Activated CD8-positive, alpha-beta memory T cell treated with anti-CD3 and anti-CD28 coated beads, Interleukin-2, amount 50 U/mL, for 48 hours (primary cell): ENCODE measurements at regions not wholly inside any gene's neighbourhood (a gene's known extent, or its start where the extent isn't known, plus 50 kb on each side); places are given as distances from the start of the nearest gene placed in this dataset.
"Not testable (repeated sequence)": the region's sequence is repeated elsewhere in the genome, so short reads cannot be mapped to it uniquely, and the experiment has no call there.

Experiments used
- DNase-seq: peaks from one replicate; pipeline ENCODE4 v3.0.0-alpha.2; 2020

- no peak for DNase-seq
These were observed 315.6 kb downstream of the SLITRK5 start for GRCh38 chr13:87986639-87987250.

- no peak for DNase-seq
These were observed 326.9 kb downstream of the SLITRK5 start for GRCh38 chr13:87998081-87998480.

DNA sequence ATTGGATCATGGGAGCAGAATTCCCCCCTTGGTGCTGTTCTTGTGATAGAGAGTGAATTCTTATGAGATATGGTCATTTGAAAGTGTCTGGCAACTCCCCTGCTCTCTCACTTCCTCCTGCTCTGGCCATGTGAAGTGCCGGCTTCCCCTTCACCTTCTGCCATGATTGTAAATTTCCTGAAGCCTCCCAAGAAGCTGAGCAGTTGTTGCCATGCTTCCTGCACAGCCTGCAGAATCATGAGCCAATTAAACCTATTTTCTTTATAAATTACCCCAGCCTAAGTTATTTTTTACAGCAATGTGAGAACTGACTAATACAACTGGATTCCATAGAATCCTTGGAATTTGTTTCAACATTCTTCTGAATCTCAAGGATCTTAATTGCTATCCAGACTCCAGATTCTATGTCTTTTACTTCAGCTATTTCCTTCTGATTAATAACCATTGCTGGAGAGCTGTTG lies 328.1 kb downstream of the SLITRK5 start:
- no peak for DNase-seq

GRCh38 chr13:87999788-88000187 lies 328.6 kb downstream of the SLITRK5 start:
- DNase-seq = no peak

DNA sequence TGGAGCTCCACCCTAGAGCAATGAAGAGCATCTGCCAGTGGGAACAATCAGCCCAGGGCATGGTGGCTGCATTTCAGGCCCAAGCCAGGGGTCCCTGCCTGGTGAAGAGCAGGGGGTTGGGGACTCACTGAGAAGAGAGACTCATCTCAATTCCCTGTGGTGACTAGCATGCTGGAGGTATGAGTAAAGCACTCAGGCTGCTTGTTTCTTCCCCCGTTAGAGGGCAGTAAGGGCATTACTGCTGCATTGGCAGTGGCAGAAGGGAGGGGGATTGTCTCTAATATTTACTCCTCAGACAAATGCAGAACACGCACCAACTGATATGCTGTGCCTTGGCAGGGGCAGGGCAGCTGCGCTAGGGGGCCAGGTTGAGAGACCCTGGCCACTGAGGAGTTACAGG lies 329.1 kb downstream of the SLITRK5 start:
- no peak for DNase-seq

DNA sequence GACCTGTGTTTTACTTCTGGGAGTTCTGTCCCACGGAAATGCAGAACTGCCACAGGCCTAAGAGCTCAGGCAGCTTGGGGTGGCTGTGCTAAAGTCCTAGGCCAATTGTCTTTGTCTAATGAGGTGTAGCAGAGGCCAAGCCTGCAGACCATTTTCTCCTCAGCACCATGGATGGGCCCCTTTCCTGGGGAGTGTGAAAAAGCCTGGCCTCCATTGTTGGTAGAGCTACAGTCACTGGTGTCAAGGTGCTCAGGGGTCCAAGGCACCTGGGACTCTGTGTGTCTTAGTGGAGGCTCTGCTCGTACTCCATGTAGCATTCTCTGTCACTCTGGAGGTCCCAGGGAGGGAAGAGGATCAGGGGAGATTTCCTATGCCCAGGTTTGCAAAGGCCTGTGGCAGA lies 329.6 kb downstream of the SLITRK5 start:
- DNase-seq = no peak

DNA sequence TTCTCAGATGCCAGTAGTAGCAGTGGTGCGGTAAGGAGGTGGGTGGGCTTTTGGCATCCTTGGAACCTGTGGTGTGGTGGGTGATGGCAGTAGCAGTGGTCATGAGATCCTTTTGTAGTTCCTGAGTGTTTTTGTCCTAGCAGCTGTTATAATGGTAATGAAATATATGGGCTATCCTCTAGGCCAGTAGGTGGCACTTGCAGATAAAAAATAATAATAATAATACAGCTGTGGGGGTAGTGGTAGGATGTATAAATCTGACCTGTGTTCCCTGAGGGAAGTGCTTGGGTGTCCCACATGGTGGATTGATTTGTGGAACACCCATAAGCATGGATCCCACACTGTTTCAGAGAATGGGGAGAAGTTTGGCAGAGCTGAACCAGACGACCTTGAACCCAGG lies 334.0 kb downstream of the SLITRK5 start:
- no peak for DNase-seq

GRCh38 chr13:88014527-88014926 lies 343.4 kb downstream of the SLITRK5 start:
- no peak for DNase-seq

- no peak for DNase-seq
These were observed 351.4 kb downstream of the SLITRK5 start for GRCh38 chr13:88022431-88023208.

DNA sequence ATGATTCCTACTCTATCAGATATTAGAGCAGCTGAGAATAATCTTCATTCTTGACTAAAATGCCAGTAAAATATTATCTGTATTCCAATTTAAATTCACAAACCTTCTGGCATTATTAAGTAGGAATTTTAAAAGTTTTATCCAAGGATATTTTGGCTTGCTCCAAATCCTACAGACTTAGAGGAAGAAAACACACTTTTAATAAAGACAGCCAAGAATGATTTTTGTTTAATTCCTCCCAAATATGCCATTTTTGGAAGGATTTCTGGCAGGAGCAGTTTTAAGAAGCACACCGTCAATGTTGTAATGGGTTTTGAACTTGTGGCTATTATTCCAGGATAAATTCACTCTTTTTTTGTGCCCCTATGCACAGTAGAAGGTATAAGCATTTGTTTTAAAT lies 355.1 kb downstream of the SLITRK5 start:
- no peak for DNase-seq

DNA sequence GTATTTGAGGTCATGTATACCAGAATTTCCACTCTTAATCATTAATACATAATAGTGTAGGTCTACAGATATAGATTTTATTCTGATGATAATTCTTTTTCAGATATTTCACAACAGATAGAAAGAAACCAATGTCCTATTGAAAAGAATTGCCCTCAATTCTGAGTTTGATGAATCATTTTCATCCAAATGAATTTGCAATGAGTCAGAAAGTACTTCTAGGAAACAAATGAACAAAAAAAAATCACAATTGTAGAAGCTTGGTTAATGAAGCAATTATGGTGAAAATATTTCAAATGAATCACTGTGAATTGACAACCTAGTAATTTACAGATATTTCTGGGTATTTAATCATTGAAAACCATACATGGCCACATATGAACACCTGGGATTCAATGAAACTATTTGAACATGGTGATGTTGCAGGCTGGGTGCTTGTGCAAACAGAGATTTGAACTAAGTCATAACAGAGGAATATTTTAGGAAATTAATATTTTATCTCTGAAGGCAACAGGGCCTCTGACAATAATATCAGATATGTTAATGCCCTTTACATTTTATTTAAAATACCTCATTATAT lies 360.9 kb downstream of the SLITRK5 start:
- no peak for DNase-seq

DNA sequence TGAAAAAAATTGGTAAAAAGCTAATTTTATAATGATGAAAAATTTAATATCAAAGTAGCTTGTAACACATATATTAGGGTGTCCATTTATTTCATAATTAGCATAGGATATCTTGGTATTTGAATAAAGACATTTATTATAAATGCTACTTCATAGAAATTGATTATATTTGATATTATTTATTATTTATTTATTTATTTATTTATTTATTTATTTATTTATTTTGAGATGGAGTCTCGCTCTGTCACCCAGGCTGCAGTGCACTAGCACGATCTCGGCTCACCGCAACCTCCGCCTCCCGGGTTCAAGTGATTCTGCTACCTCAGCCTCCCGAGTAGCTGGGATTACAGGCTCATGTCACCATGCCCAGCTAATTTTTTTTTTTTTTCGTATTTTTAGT lies 365.0 kb downstream of the SLITRK5 start:
- not testable (repeated sequence) for DNase-seq

DNA sequence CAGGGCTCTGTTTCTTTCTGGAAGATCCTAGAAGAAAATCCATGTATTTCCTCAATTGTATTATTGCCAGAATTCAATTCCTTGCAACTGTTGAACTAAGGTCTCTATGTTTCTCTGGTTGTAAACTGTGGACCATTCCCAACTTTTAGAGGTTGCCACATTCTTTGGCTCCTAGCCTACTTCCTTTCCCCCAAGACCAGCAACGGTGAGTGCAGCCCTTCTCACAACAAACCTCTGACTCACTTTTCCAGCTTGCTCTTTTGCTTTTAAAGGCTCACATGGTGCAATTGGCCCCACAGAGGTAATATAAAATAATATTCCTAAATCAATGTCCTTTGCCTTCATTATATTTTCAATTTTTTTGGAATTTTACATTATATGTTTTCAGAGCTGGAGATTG lies 371.3 kb downstream of the SLITRK5 start:
- DNase-seq = no peak

- no peak for DNase-seq
These were observed 380.7 kb downstream of the SLITRK5 start for GRCh38 chr13:88051746-88052482.

GRCh38 chr13:88063741-88064140 lies 392.6 kb downstream of the SLITRK5 start:
- no peak for DNase-seq

- DNase-seq = no peak
These were observed 395.7 kb downstream of the SLITRK5 start for GRCh38 chr13:88066847-88067246.

DNA sequence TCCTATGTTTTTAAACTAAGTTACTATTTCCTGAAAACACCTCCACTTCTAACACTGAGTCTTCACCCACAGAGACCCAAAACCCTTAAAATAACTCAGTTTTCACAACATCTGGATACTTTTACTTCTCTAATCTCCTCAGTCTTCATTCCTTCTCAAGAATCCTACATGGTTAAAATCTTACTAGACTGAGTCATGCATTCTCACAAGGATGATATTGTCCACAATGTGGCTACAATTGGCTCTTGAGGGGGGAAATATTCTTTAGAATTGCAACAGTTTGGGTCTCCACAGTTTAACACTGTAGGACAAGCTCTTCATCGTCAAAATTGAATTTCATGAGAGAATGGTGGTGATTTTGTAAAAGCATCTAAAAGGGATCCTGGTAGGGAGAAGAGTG lies 397.1 kb downstream of the SLITRK5 start:
- no peak for DNase-seq

GRCh38 chr13:88068975-88069374 lies 397.8 kb downstream of the SLITRK5 start:
- DNase-seq = no peak

DNA sequence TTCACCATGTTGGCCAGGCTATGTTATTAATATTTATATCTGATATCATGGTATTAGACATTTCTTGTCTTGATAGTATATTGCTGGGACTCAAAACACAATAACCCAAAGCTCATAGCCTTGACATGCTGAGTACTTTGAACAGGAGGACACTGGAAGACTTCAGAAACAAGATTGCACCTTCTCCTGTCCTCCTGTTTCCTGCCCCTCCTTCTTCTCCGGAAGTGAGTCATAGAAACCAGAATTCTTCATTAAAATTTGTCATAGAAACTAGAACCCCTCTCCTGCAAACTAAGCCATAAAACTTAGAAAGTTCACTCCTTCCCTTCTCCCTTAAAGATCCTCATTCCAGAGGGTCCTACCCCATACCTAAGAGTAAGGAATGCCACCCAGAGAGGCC lies 400.2 kb downstream of the SLITRK5 start:
- DNase-seq = no peak

GRCh38 chr13:88074794-88075510 lies 403.8 kb downstream of the SLITRK5 start:
- DNase-seq = no peak

DNA sequence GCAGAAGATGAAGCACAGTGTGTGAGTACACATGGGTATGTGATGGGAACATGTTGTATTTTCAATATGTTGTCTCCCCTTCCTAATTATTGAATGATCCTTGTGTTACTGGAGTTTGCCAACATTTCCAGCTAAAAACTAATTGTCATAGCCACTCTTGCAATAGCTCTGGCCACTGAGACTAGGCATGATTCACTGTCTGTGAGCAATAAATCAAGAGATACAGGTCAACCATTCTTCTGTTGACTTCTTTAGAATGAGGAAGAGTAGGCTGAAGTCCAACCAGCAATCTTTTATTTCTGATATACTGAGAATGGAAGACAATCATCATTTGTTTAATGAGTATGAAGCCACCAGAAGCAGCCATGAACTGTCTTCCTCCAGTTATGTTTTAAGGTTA lies 413.9 kb downstream of the SLITRK5 start:
- no peak for DNase-seq

GRCh38 chr13:88086577-88086976 lies 415.4 kb downstream of the SLITRK5 start:
- DNase-seq = no peak

- no peak for DNase-seq
These were observed 426.4 kb downstream of the SLITRK5 start for GRCh38 chr13:88097541-88097940.
